ENCODE measurements at regions not wholly inside any gene's neighbourhood (a gene's known extent, or its start where the extent isn't known, plus 50 kb on each side); places are given as distances from the start of the nearest gene placed in this dataset.
"Not testable (repeated sequence)": the region's sequence is repeated elsewhere in the genome, so short reads cannot be mapped to it uniquely, and the experiment has no call there.

DNA sequence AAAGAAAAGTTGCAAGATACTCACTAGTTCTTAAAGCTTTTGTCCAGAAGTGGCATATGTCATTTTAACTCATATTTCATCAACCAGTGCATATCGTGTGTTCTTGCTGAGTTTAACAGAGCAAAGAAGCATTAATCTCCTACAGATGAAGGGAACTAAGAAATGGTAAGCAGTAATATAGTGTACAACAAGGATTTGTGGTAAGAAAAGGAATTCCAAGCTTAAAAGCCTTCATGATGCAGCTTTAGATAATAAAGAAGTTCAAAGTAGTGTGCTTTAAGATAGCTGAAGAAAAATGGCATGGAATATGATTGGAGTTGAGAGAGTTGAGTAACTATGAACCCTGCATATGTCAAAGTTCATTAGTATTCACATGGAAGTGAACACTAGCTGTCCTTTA lies 649.8 kb upstream of the FSHR start:
- DNase-seq (ENCODE audit: low read depth) = no peak

DNA sequence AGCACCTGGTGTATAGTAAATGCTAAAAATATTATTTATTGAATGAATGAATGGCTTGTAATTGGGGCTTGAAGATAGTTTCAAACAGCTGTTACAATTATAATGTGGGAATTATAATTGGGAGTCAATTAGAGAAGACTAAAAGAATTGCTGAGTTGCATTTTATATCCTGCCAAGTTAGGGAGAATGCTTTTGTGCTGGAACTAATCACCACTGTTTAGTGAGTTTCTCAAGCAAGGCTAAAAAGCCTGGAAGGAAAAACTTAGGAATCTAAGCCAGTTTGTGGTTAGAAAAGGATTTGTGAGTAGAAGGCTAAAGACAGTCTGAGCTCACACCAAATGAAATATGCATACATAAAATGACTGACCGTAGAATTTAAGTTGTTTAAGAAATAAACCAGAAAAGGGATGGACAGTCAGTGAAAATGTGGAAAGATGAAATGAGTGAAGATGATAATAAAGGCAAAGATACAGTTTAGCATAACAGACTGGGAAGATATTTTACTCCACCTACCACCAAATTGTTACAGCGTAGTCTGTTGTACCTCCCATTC lies 647.7 kb upstream of the FSHR start:
- DNase-seq (ENCODE audit: low read depth) = no peak

DNA sequence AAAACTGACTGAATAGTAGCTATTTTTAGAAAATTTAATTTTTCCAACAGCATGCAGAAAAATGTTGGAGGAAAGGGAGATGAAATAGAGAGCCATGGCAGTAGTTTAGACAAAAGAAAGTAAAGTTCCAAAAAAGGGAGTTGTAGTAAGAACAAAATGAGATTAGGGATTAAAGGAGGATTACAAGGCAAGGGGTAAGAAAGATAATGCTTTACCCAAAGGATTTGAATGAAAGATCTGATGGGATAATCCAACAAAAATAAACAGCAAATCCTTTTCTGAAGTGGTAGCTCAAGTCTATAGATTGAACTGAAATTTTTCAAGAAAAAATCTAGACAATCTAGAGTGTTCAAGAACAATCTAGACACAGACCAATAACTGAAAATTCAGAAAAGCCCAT lies 644.3 kb upstream of the FSHR start:
- no peak for DNase-seq (ENCODE audit: low read depth)

DNA sequence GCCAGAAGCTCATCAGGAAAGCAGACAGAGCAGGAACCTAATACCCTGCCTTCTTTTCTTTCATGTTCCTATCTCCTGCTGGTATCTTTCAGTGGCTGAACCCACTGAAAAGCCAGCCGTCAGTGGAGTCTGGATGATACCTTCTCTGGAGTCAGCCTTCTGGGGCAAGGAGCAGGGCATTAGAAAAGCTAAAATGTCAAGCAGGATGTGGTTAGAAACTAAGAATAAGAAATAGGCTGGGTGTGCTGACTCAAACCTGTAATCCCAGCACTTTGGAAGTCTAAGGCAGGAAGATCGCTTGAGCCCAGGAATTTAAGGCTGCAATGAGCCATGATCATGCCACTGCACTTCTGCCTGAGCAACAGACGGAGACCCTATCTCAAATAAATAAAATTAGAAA lies 642.0 kb upstream of the FSHR start:
- DNase-seq (ENCODE audit: low read depth) = no peak

DNA sequence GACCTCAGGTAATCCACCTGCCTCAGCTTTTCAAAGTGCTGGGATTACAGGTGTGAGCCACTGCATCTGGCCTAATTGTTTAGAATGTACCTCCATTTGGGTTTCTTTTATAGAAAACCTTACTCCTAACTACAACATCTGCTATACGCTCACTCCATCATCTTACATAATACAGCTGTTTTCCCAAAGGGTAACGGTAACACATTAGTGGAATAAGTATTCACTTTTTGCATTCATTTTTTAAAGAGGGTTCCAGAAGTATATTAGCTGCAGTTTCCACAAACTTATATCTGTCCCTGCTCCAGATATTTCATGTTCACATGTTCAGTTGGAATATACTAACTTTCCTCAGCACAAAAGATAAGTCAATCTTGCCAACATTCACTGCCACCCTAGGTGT lies 640.1 kb upstream of the FSHR start:
- DNase-seq (ENCODE audit: low read depth) = no peak

DNA sequence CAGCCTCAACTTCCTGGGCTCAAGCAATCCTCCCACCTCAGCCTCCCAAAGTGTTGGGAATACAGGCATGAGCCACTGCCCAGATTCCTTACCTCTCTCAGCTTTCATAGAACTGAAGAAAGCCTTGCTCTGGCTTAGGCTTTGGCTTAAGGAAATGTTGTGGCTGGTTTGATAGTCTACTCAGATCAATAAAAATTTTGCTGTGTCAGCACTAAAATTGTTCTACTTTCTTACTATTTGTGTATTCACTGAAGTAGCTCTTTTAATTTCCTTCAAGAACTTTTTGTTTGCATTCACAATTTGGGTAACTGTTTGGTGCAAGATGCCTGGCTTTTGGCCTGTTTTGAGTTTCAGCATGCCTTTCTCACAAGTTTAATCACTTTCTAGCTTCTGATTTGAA lies 634.0 kb upstream of the FSHR start:
- DNase-seq (ENCODE audit: low read depth) = no peak

DNA sequence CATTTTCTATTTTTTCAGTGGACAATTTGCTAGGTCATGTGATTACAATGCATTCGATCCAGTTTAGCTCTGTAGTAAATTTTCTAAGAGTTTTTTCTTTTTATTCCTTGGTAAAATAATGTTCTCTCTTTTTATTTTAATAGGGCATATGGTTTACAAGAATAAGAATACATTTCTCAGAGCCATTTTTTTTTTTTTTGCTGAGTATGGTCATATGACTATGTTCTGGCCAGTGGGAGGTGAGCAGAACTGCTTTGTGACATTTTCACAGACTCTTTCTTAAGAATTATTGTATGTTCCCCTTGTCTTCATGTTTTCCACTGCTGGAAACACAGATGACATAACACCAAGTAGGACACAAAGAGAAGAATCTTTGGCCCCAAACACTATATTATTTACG lies 626.6 kb upstream of the FSHR start:
- DNase-seq (ENCODE audit: low read depth) = no peak

DNA sequence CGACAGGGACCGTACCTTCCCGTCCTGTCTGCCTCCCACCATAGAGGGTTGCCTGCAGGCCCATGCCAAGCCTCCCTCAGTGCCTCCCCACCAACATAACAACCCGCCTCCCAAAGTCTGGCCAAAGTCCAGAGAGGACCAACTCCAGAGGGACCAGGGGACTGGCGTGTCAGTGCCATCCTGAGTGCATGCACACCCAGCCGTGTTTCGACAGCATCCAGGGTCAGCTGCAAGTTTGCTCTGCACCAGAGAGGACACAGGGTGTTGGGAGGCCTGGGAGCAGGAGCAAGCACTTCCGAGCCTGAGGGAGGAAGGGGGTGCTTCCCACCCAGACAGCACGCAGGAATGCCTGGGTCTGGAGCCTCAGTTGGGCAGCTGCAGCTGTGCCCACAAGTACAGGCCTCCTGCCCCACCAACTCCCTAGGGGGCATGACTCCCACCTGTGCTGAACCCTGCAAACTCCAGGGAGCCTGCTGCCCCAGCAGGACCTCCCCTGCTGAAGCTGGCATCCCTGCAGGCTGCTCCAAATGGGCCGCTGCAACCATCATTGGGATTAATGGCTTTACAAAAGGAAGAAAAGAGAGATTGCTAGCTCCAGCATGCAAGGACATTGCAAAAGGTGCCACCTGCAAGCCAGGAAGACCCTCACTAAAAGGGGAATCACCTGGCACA lies 618.1 kb upstream of the FSHR start:
- DNase-seq (ENCODE audit: low read depth) = no peak

DNA sequence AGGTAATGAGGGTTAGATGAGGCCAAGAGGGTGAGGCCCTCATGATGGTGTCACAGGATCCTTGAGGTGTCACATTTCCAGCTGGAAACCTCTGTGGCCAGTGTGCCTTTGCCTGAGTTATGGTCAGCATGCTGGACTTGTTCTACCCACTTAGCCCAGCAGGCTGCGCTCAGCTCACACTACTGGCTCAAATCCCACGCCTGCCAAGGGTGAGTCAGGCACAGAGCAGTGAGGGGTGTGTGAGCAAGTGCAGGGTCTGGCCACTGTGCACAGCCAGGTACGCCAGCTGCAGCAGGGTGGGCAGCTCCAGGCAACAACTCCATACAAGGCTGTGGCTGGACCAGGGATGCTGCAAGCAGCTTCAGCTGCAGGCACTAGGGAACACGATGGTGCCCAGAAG lies 616.6 kb upstream of the FSHR start:
- DNase-seq (ENCODE audit: low read depth) = no peak

DNA sequence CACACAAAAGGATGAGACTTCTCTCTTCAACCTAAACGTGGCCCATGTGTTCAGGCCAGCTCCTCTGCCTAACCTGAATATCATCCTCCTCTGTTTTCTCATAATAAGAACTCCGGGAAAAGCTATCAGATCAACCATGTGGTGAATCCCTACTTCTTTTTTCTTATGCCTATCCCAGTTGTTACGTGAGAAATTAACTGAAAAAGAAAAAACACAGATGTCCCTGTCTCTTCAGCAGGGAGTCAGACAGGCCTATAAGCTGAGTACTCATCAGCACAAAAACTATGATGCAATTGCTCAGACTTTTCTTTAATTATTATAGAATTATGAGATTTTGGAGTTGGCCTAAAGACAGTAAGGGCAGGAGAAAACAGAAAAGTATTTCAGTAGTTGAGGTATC lies 613.0 kb upstream of the FSHR start:
- DNase-seq (ENCODE audit: low read depth) = no peak

DNA sequence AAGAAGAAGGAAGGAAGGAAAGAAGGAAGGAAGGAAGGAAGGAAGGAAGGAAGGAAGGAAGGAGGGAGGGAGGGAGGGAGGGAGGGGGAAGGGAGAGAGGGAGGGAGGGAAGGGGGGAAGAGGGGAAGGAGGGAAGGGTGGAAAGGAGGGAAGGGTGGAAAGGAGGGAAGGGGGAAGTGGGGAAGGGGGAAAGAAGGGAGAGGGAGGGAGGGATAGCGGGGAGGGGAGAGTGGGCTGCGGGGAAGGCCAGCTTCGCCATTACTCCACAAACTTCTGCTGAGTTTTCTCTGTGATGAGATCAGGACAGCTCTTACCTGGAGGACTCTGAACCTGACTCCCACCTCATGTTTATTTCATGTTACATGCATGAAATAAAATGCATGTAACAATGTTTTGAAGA lies 601.5 kb upstream of the FSHR start:
- no peak for DNase-seq (ENCODE audit: low read depth)

DNA sequence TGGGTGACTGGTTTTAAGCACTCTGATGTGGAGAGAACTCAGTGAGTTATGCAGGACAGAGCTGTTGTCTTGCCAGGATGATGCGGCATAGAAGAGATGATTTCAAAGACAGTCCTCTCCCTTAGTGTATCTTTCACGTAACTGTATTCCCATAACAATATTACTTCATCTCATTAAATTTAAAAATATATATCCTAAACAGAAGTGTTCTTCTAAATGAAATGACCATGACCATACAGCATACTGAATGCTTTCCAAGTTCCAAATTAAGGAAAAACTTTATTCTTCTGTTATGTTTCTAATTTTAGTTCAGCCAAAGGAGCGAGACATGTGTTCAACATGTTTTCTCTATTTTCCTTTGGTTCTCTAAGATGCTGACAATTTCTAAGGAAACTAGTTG lies 600.1 kb upstream of the FSHR start:
- DNase-seq (ENCODE audit: low read depth) = no peak

DNA sequence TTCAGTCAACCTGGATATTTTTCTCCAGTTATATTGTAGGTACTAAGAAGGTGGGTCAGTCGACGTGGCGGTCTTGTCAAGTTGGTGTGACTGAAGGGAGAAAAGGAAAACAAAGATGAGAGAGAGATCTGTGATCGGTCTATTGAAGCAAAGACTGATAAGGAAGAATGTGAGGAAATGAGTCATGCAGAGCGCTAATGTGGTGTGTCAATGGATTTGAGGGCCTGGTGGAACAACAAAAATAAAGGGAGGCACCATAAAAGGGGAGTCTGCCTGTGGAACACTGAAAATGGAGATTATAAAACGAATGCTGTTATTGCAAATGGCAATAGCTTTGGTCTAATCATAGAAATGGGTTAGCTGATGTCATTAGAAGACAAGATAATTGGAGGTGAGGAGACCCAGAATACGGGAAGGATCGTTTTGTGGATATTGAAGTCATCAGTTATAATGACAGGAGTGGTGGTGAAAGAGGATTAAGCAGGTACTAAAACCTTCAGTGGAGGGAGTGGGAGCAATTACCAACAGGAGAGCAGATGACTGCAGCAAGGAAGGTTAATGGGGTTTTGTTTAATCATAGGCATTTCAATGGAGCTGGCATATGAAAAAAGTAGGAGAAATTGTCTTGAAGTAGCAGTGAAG lies 599.1 kb upstream of the FSHR start:
- DNase-seq (ENCODE audit: low read depth) = no peak

DNA sequence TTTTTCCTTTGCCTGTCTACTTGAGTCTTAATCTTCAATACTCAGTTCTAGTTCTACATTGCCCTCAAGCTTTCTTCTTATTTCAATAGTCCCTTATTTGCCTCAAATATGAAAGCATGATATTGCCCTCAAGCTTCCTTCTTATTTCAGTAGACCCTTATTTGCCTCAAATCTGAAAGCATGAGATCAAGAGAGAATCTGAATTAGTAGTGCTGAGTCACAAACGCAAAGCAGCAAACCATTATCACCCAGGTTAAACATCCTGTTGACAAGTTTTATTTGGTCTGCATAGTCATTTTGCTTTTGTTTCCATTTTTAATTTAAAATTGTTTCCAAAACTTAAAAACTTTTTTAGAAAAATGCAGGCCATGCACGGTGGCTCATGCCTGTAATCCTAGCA lies 583.3 kb upstream of the FSHR start:
- DNase-seq (ENCODE audit: low read depth) = no peak

DNA sequence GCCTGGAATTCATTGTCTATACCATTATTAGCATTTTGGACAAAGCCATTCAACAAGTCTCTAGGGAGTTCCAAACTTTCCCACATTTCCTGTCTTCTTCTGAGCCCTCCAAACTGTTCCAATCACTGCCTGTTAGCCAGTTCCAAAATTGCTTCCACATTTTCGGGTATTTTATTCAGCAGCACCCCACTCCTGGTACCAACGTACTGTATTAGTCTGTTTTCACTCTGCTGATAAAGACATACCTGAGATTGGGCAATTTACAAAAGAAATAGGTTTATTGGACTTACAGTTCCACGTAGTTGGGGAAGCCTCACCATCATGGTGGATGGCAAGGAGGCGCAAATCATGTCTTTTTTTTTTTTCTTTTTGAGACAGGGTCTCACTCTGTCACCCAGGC lies 578.6 kb upstream of the FSHR start:
- not testable (repeated sequence) for DNase-seq (ENCODE audit: low read depth)

DNA sequence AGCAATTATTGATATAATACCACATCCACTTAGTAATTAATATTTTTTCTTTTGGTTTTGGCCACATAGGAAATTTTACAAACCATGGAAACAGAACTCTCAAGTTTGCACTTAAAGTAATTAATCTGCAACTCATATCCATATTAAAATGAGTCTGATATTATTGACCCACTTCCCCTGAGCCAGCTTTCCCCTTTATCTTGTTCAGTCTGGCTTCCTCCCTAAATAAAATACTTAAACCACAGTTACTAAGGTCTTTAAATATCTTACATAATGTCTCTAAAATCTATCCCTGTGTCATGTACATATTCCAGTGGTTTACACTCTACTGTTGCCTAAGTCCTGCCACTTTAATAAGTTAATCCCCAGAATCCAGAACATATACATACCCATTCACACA lies 564.9 kb upstream of the FSHR start:
- no peak for DNase-seq (ENCODE audit: low read depth)

DNA sequence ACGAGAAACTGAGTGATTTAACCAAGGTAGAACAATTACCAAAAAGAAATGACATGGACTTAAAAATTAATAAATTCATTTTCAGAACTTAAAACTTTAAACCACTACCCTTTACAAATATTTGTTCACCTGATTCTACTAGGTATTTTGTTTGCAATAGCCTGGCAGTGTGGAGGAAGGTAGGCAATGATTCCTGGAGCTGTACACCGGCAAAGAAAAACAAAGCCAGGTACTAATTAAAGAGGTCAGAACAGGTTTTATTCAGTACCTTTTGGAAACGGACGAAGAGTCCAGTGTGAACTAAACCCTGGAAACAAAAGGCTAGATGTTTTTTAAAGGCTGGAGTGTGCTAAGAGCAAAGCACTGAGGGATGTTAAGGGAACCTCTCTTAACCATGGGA lies 561.3 kb upstream of the FSHR start:
- DNase-seq (ENCODE audit: low read depth) = no peak

DNA sequence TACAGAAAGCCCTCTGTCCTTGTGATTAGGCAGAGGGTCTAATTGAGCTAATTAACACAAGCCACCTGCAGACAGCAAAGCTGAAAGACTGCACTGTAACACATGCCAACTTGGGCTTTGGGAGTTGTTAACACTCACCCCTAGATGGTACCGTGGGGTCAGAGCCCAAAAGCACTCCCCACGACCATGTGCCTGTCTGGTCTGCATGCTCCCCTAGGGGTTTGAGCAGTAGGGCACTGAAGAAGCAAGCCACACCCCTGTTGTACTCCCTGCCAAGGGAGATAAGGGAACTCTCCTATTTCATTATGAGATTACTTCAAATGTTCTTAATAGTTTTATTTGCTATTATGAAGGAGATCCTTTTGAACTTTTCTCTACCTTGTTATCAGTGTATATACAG lies 560.1 kb upstream of the FSHR start:
- DNase-seq (ENCODE audit: low read depth) = no peak

DNA sequence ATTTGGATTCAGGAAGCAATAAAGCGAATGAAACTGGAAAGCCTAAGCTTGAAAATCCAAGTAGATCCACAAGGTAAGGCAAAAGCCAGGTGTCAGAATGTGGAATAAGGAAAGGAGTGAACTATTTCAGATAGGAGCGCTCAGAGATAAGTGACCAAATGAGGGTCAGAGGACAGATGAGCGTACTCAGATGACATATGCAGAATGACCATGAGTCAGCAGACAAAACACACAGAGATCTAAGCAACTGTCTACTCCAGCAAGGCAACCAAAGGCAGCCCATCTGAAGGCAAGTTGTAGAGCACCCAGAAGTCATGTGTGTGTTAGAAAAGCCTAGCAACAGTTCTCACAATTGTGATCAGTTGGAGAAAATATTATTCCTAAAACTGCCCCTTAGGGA lies 548.4 kb upstream of the FSHR start:
- no peak for DNase-seq (ENCODE audit: low read depth)

DNA sequence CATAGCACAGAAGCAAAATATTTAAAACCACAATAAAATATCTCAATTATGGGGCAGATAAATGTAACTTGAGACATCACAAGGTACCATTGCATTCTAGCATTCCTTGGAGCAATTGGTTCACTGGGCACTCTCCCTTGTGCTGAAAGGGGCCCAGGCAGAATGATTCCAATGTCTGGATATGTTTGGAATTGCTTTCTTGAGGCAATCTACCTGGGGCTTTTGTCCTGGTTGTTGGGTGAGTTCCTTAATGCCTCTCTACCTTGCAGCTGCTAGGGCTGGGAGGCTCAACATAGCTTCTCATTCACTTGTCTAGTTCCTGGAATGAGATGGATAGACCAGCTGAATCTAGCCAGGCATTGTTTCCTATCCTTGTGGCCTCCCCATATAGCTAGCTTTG lies 539.6 kb upstream of the FSHR start:
- DNase-seq (ENCODE audit: low read depth) = no peak

DNA sequence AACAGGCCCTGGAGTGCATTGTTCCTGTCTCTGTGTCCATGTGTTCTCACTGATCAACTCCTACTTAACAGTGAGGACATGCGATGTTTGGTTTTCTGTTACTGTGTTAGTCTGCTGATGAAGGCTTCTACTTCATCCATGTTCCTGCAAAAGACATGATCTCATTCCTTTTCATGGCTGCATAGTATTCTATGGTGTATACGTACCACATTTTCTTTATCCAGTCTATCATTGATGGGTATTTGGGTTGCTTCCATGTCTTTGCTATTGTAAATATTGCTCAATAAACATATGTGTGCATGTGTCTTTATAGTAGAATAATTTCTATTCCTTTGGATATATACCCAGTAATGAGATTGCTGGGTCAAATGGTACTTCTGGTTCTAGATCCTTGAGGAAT lies 537.7 kb upstream of the FSHR start:
- DNase-seq (ENCODE audit: low read depth) = not testable (repeated sequence)

DNA sequence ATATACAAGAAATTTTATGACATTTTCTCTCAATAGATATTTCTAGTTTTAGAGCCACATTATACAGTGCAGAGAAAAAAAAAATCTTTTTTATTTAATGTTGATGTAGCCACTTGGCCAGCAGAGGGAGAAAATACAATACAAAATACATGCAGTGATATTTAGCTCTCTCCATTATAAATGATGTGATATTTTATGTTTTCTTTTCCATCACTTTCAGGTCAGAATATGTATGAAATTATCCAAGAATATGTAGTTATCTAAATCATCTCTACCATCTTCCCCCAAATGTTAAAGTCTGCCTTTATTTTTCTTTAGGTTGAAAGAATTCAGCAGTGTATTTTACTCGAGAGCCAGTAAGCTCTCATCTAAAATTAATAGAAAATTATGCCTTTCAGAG lies 533.6 kb upstream of the FSHR start:
- DNase-seq (ENCODE audit: low read depth) = no peak

DNA sequence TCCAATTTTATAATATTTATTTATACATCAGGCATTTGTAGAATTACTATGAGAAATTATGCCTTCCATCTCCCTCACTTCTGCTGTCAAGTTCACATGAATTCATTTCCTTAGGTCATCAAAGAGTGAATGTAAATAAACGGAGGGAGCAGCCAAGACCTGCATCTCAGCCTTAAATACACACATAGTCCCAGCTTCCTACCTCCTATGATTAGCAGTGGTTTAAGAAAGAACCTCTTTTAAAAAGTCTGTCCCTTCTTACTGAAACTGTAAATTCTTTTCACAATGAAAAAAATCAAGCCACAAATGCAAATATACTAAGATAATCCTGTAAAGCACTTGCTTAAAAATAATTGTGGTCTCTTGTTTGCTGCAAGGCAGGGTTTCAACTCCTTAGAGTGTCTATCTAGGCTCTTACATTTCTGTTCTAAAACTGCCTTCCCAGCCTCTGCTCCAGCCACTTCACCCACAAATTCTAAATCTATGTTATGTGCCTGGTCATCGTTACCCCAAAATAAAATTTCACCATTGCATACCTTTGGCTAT lies 532.7 kb upstream of the FSHR start:
- no peak for DNase-seq (ENCODE audit: low read depth)

DNA sequence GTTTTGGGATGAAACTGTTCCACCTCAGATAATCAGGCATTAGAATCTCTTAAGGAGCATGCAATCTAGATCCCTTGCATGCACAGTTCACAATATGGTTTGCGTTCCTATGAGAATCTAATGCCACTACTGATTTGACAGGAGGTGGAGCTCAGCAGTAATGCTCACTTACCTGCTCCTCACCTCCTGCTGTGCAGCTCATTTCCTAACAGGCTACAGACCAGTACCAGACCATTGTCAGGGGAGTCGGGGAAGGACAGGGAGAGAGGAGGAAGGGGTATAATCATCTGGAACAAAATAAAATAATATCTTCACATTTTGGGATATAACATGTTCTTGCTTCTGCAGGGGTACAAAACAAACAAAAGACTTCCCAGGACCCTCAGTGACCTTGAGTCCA lies 532.0 kb upstream of the FSHR start:
- DNase-seq (ENCODE audit: low read depth) = no peak

All from HS-27A (cell line).